HG02571 (cell line): ENCODE measurements at regions not wholly inside any gene's neighbourhood (a gene's known extent, or its start where the extent isn't known, plus 50 kb on each side); places are given as distances from the start of the nearest gene placed in this dataset.
"Not testable (repeated sequence)": the region's sequence is repeated elsewhere in the genome, so short reads cannot be mapped to it uniquely, and the experiment has no call there.

Experiments used
- ATAC-seq: cut with Tn5 transposase; IDR thresholded peaks from one replicate; pipeline ENCODE4 v1.9.1; 2021; ENCODE audit warnings: mild to moderate bottlenecking, moderate library complexity; ENCODE audit not compliant: unreplicated experiment

DNA sequence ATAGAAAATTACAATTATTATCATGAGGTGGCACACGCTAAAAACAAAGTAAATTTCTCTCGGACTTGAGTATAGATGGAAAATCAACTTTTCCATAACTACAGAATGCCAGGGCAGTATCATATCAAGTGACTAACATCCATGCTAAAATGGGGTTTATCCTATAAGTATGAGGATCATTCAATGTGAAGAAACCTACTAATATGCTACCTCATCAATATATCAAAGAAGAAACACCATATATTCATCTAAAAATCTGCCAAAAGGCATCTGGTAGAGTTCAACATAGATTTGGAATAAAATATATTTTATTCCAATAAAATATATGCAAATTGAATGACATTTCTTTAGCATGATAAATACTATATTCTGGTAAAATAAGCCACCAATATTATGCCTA is 894.4 kb downstream of the MCTP2 start:
- no peak for ATAC-seq

DNA sequence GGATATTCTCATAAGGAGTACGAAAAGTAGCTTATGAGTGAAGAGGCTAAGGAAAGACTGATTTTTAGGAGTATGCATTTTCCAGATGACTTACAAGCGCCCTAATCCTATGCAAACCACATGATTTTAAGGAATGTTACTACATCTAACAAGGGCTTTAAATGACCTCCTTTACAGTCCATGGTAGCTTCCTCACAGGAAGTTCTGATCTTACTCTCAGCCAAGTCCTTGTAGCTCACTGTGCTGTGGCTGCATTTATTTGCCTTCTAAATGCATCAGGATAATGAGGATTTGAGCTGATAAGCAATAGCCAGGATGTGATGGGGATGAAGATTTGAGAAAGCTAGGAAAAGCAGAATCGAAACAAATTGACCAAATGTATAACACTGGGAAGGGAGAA is 896.0 kb downstream of the MCTP2 start:
- no peak for ATAC-seq

DNA sequence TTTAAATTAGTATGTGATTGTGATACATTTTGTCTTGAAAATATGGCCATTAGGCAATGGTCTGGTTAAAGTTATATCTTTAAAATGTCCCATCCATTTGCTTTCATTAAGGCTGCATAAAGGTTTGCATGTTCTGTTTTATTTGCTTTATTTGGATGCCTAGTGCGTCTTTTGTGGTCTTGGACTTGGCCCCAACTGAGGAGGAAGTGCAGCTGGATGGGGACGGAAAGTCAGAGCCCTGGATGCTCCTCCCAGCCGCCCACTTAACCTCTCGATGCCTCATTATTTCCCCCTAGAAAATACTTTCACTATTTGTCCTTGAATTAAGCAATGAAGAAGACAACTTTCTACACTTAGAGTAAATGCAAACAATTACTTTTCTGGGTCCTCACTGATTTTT is 898.2 kb downstream of the MCTP2 start:
- no peak for ATAC-seq

DNA sequence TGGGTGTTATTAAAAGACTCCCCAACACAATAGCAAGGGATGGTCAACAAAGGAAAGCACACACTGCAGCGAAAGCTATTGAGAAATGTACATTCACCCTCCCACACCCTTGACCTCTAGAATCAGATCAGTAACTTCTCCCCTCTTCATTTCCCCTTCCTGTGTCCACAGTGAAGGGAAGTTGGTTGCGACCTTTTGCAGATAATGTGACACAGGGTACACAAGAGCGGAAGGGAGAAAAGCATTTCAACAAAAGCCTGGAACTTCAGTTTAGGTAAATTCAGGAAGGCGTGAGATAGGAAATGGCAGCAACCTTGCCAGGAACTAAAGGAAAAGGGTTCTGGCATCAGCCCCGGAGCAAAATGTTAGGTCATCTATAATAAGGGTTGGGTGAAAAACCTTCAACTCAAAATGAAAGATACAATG is 899.8 kb downstream of the MCTP2 start:
- ATAC-seq, result no peak

DNA sequence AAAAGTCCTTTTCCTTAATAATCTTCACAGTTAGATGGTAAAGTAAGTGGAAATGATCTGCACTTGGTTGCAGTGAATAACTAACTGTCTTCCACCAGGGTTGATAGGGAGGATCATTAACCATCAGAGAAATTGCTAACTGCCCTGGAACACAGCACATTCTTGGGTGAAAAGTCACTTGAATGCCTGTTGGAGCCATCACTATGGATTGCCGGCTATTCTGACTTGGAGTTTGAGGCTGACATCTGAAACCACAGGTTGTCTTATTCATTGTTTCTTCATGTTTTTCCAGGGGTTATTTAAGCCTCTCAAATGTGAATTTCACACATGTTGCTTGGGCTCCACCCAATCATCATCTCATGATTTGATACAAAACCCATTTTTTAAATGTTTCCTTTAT is 901.4 kb downstream of the MCTP2 start:
- ATAC-seq, result no peak

DNA sequence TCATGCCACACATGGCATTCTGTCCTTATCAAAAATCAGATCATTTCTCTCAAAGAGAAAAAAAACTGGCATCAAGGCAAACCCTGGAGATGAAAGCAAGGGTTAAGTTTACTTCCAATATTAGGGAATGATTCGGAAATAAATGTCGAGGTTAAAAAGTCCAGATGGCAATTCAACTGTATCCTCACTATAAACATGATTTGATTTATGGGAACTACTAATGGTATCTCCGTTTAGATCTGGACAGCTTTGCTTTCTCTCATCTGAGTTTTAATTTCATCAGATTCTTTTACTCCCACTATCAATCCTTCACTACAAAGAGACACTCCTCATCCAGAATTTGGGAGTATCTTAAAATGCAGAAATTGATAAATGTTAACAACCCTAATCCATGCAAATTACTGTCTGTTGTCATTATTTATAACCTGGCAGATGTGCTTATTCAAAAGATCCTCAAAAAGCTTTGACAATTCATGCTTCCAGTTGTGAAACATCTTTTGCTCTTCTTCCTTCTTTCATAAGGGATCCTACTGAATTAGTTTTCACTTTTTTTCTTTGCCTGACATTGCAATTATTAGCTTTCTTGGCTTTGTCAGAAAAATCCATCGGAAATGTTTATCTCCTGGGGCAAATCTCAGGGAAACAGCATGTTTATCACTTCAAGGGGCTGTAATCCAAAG is 903.2 kb downstream of the MCTP2 start:
- ATAC-seq, result no peak

DNA sequence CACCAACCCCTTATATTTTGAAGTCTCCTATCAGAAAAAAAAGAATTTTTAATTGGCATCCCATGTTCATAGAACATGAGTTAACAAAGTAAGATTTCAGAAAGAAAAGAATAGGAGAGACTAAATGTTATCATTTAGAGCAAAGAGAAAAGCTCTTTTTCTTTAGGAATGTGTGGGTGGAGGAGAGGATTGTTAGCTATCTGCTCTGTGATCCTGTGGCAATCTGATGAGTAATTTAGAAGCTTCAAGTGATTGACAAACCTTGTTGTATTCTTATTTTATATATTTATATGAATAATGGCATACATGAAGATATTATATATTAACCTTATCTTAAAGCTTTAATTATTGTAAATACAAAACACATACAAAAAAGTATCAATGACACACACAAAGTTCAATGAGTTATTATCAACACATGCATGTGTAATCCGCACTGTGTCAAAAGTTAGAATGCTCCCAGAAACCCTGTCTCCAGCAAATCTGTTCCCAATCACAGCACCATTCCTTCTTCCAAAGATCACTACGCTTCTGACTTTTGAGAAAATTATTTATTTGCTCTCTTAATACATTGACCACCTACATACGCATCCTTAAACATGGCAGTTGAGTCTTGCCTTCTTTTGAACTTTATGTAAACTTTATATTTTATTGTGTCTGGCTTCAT is 907.4 kb downstream of the MCTP2 start:
- no peak for ATAC-seq

DNA sequence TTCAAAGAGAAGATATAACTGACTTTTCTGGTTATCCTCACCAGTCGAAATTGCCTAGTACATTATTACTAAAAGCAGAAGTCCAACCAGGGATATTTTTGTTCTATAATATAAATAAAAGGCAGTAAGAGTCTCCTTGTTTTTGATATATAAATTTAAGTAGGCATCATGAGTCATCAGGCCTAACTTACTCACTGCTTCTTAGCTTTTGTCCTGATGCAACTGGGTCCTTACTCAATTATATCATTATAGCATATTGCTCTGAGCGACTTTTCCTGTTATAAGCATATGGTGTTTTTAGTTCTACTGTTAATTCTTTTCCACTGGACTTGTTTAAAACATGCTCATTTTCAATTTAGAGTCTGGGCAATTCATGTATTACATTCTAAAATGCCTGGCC is 910.1 kb downstream of the MCTP2 start:
- ATAC-seq, result no peak

DNA sequence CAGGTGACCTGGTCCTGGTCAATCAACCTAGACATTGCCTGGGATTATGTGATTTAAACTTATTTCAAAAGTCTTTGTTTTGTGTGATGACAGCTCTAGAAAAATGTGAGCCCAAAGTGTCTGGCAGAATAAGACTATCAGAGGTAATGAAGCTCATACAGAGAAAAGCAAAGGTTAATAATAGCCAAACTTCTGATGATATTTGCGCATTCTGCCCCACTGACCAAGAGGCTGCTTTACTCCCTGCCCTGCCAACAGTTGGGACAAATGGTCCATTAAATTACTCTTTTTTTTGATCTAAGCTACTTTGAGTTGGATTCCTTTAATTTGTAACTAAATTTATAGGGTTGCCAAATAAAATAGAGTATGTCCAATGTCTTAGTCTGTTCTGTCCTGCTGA is 911.2 kb downstream of the MCTP2 start:
- no peak for ATAC-seq

DNA sequence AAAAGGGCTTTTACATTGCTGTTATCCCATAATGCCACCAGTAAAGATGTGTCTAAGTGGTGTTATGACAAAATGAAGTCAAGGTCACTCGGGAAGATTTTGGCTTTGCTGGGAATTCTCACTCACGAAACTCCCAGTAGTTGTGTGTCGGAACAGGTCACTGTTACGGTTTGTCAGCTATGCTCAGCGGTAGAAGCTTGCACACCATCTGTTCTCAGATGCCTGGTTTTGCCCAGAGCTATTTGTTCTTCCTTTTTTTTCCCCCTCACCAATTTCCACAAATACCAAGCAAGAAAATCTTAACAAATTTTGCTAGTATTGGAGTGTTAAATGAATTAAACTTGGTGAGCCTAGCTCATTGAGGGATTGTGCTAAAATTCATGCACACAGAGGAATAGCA is 915.1 kb downstream of the MCTP2 start:
- no peak for ATAC-seq

DNA sequence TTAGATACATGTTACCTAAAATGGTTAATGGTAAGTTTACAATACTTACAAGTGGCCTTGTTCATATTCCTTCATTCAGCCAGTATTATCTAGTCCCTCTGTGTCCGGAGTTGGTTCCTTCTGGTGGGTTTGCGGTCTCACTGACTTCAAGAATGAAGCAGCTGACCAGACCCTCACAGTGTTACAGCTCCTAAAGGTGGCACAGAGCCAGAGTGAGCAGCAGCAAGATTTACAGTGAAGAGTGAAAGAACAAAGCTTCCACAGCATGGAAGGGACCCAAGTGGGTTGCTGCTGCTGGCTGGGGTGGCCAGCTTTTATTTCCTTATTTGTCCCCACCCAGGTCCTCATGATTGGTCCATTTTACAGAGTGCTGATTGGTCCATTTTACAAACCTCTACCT is 916.8 kb downstream of the MCTP2 start:
- no peak for ATAC-seq

DNA sequence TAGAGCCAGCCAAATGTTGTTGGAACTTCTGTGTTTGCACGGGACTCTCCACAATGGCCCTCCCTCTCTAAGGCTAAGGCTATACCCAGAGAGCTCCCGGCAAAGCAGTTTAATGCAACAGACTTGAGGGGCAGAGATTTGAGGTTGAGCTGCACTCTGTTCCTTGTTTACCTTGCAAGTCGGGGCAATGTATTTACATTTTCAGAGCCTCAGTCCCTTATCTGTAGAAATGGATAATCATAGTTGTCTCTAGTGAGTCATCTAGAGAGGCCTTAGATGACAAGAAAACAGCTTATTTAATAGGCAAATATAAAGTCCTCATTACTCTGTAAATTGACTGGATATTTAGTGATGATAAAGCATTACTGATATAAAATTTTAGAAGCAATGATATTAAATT is 917.7 kb downstream of the MCTP2 start:
- ATAC-seq, result no peak

DNA sequence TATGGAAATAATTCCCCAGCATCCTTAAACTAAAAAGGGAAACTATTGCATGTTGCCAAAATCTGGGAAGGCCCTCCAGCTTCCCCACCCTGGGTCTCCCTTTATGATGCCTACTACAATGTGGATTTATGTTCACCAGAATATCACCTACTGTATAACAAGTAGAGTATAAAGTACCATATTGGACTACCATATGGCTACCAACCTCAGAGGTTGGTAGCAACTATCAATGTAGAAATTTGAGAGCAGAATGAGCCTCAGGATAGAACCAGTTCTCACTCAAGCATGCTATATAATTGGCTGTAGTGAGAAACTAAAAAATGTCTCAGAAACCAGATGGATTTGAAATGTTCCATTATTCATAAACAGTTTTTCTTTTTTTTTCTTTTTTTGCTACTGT is 918.4 kb downstream of the MCTP2 start:
- ATAC-seq, result no peak

DNA sequence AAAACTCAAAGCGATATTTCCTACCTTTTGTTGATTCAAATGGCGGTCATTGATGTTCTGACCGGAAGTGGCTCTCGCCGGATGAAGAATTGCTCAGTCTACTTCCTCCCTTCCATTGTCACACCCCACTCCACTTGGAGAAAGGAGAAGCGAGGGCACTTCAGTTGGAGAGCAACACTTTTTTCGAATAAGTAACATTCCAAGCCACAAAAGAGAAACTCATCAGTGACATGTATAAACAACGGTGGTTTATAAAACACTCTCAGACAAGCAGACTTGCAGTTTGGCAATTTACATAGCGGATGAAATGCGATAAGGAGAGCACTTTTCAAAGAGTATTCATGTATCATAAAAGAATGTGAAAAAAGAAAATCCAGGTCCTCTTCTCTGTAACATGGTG is 919.1 kb downstream of the MCTP2 start:
- no peak for ATAC-seq

DNA sequence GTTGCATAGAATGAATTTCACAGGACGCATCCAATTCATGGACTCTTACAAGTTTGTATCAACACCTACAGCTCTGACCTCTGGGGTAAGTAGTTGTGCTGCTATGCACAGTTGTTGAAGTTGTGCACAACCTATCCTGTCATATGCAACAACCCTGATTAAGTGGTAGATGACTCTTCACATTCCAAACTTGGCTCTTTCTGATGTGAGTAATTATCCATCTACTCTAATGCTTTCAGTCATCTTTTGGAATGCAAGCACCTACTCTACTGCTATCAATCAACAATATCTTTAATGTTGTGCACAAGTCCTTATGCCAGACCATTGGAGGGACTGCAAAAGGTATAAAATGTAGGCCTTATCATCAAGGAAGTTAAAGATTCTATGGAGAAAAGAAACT is 921.4 kb downstream of the MCTP2 start:
- no peak for ATAC-seq

DNA sequence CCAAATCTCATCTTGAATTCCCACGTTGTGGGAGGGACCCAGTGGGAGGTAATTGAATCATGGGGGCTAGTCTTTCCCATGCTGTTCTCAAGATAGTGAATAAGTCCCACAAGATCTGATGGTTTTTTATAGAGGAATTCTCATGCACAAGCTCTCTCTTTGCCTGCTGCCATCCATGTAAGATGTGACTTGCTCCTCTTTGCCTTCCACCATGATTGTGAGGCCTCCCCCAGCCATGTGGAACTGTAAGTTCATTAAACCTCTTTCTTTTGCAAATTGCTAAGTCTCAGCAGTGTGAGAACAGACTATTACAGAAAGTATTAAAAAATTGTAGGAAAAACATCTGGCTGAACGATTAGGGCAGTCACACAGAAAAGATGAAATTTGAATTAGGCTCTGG is 921.8 kb downstream of the MCTP2 start:
- not testable (repeated sequence) for ATAC-seq

DNA sequence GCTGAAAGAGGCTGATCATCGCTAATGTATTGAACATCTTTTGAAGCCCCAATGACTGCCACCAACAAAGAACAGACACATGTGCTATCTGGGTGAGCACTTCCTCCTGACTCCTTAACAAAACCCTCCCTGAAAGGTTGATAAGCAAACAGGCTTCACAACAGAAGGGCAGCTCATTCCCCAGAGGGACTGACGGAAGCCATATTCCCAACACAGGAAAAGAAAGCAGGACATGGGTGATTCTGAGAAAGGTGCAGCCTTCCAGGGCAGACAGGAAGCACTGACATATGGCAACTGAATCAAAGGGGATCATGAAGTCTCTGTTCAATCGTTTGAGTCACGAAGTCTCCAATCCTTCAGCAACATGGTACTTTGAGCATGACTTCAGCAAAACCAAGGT is 929.0 kb downstream of the MCTP2 start:
- no peak for ATAC-seq

DNA sequence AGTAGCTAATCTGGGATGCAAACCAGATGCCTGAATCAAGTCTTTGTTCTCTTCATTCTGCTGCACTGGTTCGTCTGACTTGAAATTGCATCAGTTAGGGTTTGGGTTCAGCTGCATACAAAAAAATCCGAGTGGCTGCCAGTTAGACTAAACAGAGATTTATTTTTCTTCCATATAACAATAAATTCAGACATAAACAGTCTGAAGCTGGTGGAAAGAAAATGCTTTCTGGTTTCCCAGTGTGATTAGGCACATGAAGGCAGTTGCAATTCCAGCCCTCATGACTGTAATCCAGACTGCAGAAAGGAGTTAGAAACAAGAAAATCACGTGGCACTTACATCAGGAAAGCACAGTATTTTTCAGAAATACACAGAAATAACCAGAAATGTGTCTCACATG is 930.7 kb downstream of the MCTP2 start:
- ATAC-seq, result no peak

DNA sequence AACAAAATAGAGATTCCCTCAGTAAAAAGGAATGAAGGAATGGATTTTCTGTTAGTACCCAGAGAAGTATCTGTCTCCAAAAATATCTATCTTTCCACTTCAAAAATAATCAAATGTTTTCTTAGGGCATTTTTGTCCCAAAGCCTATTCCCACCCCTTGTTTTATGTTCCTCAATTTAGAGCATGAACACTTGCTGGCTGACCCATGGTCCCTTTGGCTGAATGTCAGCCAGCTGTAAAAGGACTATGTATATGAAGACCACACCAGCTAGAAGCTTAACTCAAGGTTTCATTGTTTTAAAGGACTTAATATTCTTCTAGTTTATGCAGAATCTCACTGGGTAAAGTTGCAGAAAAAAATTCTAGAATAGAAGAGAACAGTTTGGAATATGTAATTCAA is 931.2 kb downstream of the MCTP2 start:
- no peak for ATAC-seq

DNA sequence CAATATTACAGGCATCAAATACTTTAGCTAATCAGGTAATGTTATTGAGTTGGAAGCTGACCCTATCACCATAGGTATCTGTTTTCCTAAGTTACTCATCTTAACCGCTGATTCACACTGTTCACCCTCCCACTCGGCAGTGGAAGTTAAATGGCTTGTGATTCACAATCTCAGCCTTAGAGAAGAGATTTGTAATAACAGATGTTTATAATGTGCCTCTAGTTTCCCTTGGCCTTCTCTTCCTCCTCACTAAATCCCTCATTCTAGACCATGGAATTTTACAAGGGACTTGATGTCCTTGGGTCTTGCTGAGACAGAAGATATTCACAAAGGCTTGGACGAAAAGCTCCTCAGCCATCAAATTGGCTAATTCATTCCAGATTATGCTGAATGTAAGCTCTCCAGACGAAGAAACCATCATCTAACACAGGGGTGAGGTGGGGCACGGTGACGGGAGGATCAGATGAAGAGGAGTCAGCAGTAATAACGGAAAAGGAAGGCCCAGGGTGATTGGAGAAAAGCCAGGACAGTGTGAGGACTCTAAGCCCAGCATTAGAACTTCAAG is 931.7 kb downstream of the MCTP2 start:
- ATAC-seq, result no peak

DNA sequence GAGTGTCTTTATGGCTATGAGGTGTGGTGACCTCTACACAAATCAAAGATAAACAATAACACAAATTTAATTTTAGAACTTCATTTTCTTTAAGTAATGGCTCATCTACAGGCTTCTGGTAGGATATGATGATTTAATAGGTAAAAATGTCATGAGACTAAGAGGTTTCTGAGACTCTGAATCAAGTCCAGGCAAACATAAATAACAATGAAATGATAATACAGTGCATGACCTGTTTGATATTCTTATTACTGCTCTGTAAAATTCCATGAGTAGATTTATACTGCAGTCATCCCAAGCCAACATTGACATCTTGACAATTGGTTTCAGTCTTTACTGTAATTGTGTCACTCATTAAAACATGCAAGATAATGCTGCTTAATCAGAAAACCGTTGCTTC is 936.8 kb downstream of the MCTP2 start:
- ATAC-seq, result no peak

DNA sequence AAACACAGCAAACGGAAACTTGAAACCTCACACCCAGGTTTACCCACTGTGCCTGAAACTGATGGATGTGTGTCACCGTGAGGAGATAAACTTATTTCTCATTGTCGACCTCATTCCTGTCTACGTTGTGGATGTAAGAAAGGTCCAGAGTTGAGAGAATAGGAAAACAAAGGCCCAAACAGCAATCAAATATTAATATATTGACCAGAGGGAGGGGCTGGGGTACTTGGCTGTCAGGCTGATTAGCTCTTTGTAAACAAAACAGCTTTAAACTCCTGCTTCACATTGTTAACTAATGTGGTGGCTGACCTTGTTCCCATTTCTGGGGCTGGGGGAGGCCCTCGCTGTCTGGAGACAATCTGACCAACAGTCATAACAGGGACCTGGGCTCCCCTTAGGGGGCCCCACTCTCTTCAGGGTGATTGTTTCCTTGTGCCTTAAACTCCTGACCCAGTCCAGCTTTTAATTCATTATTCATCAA is 937.6 kb downstream of the MCTP2 start:
- ATAC-seq, result no peak
